HG03060 (cell line): ENCODE measurements at regions not wholly inside any gene's neighbourhood (a gene's known extent, or its start where the extent isn't known, plus 50 kb on each side); places are given as distances from the start of the nearest gene placed in this dataset.
"Not testable (repeated sequence)": the region's sequence is repeated elsewhere in the genome, so short reads cannot be mapped to it uniquely, and the experiment has no call there.

Experiments used
- ATAC-seq: cut with Tn5 transposase; IDR thresholded peaks from one replicate; pipeline ENCODE4 v1.9.1; 2021; ENCODE audit warnings: low read depth, moderate number of reproducible peaks; ENCODE audit not compliant: unreplicated experiment

DNA sequence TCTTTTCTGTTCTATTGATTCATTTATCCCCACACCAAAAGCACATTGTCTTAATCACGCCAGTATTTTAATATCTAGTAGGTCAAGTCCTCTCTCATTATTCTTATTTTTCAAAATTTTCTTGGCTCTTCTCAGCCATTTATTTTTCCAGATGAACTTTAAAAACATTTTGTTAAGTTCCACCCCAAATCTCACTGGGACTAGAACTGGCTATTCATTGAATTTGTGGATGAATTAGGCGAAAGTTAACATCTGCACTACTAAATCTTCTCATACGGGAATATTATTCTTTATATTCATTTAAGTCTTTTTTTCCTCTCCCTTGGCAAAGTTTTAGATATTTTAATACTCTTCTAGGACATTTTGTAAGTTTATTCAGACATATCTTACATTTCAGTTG is 295.2 kb upstream of the MGMT start:
- ATAC-seq: no peak

DNA sequence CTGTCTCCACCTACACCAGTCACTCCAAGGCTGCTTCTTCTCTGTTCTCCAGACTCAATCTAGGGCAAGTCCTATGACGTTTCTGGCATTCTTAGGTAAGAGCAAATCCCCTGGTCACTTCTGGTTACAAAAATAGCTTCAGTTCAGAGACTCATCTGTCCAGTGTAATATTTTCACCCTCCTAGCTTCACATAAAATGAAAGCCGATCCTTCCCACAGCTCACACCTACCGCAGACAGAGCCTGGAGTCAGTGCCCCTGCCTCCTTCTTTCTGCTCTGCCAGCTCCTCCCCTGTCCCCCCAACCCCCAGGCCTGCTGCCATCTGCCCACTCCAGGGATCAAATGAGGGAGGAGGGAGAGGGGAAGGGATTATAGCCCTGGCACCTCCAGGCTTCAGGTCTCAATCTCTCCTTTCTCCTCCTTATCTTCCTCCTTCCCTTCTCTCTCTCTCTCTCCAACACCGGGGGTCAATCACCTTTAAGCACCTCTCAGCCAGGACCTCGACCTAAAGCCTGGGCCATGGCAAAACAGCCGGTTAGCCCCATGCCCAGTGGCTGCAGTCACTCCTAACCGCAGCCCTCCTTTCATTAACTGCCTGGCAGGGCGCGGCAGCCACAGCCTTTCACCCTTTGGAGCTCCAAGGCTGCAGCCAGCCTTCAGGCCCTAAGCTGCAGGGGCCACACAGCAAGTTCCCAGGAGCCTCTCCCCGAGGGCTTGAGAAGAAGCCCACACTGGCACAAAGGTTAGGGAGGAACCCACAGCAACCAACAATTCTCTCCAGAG is 292.6 kb upstream of the MGMT start:
- no peak for ATAC-seq

DNA sequence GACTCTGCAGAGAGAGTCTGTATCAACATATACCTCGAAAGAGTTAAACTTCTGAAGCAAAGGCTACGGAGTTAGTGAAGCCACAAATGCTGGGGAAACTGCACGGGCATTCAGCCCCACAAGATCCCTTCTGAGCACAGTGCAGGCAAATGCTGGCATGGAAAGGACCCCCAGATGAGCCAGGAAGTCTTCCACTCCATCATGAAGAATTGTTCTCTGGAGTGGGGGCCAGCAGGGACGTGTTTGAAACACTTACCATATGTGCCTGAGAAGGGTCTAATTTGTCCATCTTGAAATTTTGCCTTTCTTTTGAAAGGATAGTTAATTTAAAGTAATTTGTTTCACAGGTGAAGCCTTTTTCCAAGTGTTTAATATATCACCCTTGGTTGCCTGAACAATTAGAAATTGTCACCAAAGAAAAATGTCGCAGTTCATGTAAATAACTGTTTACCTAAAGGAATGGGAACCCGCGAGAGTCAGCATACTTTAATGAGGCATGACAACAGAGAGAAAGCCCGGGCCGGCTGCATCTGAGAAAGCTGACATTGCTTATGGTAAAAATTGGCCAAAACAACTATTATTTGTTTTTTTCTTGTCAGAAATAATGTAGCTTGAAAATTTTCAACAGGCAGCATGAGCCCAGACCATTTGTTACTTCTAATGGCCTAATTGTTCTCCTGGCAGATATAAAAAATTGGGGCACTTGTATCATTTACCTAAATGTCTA is 287.6 kb upstream of the MGMT start:
- ATAC-seq: no peak

DNA sequence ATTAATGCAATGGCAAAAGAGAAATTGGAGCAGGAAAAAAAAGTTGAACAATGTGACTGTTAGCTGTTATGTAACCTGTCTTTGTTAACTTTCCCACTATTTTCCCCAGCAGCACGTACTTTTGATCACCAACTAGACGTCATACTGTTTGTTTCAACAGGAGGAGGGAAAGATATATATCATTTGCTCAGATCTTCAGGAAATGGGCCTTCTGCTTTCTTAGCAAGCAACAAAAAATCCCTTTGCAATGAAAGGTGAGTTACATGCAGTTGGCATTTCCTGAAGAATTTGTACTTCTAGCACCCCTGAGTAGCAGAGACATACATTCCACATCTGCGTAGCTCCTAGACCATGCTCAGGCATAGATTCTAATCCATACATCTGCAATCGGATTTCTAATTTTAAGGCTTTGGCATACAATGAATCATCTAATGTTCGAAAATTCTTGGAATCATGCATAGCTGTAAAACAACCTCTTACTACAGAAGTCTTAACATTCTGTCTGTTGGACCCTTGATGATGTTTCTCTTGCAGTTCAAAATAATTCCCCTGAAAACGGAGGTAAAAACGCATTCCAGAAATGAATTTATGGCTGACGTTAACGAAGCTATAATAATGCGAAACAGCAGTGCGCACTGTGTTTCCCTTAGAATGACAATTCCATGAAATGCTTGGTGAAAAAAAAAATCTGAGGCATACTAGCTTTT is 286.9 kb upstream of the MGMT start:
- ATAC-seq: no peak

GRCh38 chr10:129184196-129184595 is 282.8 kb upstream of the MGMT start:
- ATAC-seq: no peak

GRCh38 chr10:129187331-129187730 is 279.7 kb upstream of the MGMT start:
- no peak for ATAC-seq

DNA sequence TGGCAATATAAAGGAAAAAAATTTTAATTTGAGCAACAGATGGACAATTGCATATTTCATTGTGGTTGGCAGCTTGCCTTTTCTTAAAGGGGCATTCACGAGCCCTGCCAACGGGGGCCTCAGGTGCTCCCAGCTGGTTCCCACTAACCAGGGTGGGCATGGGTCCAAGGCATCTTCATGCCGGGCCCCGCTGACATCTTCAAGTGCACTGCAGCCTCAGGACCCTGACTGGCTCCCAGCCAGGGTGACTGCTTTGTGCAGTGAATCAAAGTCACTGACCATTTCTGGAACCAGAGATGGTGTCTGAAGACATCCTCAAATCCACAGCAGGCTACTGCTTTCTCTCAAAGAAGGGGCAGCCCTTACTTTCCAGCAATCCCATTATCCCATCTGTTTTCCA is 275.2 kb upstream of the MGMT start:
- ATAC-seq: no peak

- no peak for ATAC-seq
Observed at GRCh38 chr10:129192344-129193128, 274.5 kb upstream of the MGMT start.

GRCh38 chr10:129193148-129193547 is 273.9 kb upstream of the MGMT start:
- no peak for ATAC-seq

- no peak for ATAC-seq
Observed at GRCh38 chr10:129194181-129194870, 272.7 kb upstream of the MGMT start.

DNA sequence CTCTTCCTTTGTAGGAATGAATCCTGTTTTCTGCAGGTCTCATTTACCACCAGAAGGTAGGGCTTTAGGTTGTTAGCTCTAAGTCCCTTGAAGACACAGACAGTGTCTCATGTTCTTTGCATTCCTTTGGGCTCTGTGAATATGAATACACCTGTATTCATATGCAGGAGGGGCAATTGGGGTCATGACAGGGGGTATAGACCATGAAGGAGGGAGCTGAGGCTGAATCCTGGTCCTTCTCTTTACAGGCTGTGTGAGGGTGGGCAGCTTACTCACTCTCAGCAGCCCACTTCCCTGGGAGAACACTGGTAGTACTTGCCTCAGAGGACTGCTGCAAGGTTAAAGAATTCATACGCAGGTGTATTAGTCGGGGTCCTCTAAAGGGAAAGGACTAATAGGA is 267.2 kb upstream of the MGMT start:
- ATAC-seq: no peak

DNA sequence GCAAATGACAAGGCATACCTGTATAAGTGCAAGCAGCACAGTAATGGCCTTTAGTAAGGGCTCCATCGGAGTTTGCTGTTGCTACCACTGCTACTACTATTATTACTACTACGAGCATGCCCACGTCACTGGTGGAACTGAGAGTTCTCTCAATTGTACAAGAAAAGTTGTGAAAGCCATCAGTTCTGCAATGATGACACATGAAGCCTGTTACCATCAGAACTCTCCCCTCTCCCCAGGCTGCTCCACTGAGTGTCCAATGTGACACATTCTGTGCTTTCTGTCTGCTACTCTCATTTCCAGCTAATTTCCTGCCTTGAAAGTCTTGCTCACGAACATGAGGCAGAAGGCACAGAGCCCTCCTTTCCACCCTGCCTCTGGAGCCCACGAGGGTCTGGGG is 263.2 kb upstream of the MGMT start:
- ATAC-seq: no peak

DNA sequence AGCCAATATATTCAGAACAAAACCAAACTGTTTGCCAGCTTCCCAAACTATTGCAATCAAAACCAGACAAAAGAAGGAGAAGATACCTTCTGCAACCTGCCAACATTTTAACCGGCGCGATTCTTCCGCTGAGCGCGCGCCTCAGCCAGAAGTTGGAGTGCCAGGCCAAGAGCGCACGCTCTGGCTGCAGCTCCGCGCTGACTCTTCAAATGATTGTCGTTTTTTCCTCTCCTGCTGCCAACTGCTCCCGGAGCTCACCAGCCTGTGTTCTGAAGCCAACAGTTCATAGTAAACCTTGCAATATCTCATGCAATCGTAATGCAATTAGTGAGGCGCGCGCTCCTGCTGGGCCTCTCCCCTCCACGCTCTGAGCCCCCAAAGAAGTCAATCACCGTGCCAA is 259.7 kb upstream of the MGMT start:
- ATAC-seq: no peak

DNA sequence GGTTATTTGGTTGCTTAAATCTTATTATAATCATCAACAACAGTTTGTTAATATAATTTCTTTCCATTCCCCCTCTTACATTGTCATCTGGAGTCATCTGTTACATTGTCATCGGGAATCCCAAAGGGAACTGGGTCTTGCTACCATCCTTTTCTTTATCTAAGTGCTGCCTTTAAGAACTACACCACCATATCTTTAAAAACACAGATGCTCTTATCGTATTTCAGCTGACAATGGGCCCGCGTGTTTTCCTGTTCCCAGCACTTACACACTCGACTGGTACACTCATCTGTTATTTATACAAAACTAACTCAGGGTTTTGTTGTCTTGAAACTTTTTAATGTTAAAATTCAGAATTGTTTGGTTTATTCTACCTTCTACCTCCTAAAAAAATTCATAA is 256.2 kb upstream of the MGMT start:
- no peak for ATAC-seq

GRCh38 chr10:129213256-129213655 is 253.8 kb upstream of the MGMT start:
- ATAC-seq: no peak

- ATAC-seq: not testable (repeated sequence)
Observed at GRCh38 chr10:129213996-129214395, 253.0 kb upstream of the MGMT start.

- ATAC-seq: no peak
Observed at GRCh38 chr10:129219364-129219763, 247.7 kb upstream of the MGMT start.

DNA sequence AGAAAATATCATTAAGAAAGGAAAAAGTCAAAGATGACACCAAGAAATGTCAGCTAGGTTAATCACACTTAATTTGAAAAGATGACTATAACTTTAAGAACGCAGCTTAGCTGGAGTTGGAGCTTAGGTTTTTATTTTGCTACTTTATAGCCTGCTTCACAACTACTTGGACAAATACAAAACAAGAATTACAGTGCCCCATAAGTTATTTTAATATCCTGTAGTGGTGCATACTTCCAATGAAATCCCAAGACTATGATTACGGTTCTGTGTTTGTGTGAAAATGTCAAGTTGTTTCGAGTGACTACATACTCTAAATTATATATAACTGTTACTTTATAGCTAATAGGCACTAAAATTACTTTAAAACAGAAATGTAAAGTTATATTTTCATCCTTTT is 244.6 kb upstream of the MGMT start:
- no peak for ATAC-seq

- ATAC-seq: no peak
Observed at GRCh38 chr10:129223363-129223762, 243.7 kb upstream of the MGMT start.

- no peak for ATAC-seq
Observed at GRCh38 chr10:129224065-129224464, 243.0 kb upstream of the MGMT start.
